ENCODE measurements at regions not wholly inside any gene's neighbourhood (a gene's known extent, or its start where the extent isn't known, plus 50 kb on each side); places are given as distances from the start of the nearest gene placed in this dataset.

GRCh38 chrX:13144927-13145655 is 100.7 kb upstream of the FAM9C start:
- H3K4me3 ChIP-seq (ENCODE audit: low read length), result no peak overlapping the region
- no peak for DNase-seq (ENCODE audit: low read depth)
- TF ChIP-seq, protein P1, sequence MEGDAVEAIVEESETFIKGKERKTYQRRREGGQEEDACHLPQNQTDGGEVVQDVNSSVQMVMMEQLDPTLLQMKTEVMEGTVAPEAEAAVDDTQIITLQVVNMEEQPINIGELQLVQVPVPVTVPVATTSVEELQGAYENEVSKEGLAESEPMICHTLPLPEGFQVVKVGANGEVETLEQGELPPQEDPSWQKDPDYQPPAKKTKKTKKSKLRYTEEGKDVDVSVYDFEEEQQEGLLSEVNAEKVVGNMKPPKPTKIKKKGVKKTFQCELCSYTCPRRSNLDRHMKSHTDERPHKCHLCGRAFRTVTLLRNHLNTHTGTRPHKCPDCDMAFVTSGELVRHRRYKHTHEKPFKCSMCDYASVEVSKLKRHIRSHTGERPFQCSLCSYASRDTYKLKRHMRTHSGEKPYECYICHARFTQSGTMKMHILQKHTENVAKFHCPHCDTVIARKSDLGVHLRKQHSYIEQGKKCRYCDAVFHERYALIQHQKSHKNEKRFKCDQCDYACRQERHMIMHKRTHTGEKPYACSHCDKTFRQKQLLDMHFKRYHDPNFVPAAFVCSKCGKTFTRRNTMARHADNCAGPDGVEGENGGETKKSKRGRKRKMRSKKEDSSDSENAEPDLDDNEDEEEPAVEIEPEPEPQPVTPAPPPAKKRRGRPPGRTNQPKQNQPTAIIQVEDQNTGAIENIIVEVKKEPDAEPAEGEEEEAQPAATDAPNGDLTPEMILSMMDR (conservative IDR thresholded peaks at IDR 0.05; ENCODE audit: low read length), result no peak

DNA sequence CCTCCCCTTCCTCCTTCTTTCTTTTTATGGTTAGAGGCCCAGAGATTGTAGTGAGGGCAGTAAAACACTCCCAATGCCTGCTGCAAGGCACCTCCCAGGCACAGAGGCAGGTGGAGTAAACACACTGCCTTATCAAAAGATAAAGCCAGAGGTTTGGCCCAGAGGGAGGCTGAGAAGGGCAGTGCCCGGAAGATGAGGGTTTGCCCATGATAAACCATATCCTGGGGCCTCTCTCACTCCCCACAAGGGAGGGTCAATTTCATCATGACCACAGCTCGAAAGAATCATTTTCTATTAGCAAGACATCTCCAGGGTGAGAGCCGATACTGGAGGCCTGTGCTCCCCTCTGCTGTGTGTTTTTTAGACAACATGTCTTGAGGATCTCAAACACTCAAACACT is 98.5 kb upstream of the FAM9C start:
- TF ChIP-seq, protein P1 (conservative IDR thresholded peaks at IDR 0.05; ENCODE audit: low read length), result no peak
- DNase-seq (ENCODE audit: low read depth), result no peak
- no peak overlapping the region for H3K4me3 ChIP-seq (ENCODE audit: low read length)

GRCh38 chrX:13140007-13140406 is 95.6 kb upstream of the FAM9C start:
- H3K4me3 ChIP-seq (ENCODE audit: low read length), result no peak overlapping the region
- TF ChIP-seq, protein P1 (conservative IDR thresholded peaks at IDR 0.05; ENCODE audit: low read length), result no peak
- no peak for DNase-seq (ENCODE audit: low read depth)

DNA sequence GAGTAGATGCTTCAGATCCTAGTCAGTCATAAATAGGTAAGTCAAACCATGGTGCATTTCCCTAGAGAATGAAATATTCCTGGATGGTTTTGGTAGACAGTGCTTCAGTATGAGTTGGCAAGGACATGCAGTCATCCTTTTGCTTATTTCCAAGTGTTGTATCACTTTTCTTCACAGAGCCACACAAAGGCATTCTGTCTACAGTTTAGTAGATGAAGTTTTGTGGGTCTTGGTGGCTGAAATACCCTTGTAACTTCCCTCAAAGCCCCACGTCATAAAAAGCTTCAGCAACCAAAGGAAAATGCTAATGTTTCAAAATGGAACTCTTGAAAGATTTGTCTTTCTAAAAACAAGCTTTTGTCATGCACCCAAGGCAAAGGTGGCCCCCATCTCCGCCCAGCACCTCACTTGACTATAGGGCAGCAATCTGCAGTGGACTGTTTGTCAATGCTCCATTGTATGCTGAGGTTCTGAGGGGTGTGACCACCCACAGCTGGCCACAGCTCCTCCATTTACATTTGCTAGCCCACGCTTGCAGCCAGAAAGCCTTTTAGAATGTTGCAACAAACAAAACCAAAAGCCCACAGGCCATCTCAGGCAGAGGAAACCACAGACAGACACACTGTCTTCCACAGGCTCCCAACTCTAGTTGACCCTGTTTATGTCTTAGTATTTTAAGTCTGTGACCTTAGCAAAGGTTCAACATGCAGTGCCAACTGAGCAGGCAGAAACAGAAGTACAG is 87.1 kb upstream of the FAM9C start:
- peak; percentile 42 for DNase-seq (ENCODE audit: low read depth)
- TF ChIP-seq, protein P1 (conservative IDR thresholded peaks at IDR 0.05; ENCODE audit: low read length), result no peak
- H3K4me3 ChIP-seq (ENCODE audit: low read length), result no peak overlapping the region

- TF ChIP-seq, protein P1 (conservative IDR thresholded peaks at IDR 0.05; ENCODE audit: low read length), result no peak
- DNase-seq (ENCODE audit: low read depth), result no peak
- H3K4me3 ChIP-seq (ENCODE audit: low read length), result no peak overlapping the region
These were observed 86.4 kb upstream of the FAM9C start for GRCh38 chrX:13130816-13131215.

GRCh38 chrX:13128104-13128503 is 83.7 kb upstream of the FAM9C start:
- no peak overlapping the region for H3K4me3 ChIP-seq (ENCODE audit: low read length)
- peak; percentile 44 for DNase-seq (ENCODE audit: low read depth)
- TF ChIP-seq, protein P1 (conservative IDR thresholded peaks at IDR 0.05; ENCODE audit: low read length), result no peak

- no peak overlapping the region for H3K4me3 ChIP-seq (ENCODE audit: low read length)
- TF ChIP-seq, protein P1 (conservative IDR thresholded peaks at IDR 0.05; ENCODE audit: low read length), result no peak
- no peak for DNase-seq (ENCODE audit: low read depth)
These were observed 82.4 kb upstream of the FAM9C start for GRCh38 chrX:13126775-13127174.
